ENCODE measurements at regions not wholly inside any gene's neighbourhood (a gene's known extent, or its start where the extent isn't known, plus 50 kb on each side); places are given as distances from the start of the nearest gene placed in this dataset.

GRCh38 chr2:225340923-225341322 is 58.6 kb upstream of the NYAP2 start:
- no peak for DNase-seq

- DNase-seq = no peak
These were observed 62.3 kb upstream of the NYAP2 start for GRCh38 chr2:225337183-225337582.

- no peak for DNase-seq
These were observed 65.0 kb upstream of the NYAP2 start for GRCh38 chr2:225334514-225334913.

- DNase-seq = no peak
These were observed 71.3 kb upstream of the NYAP2 start for GRCh38 chr2:225328192-225328591.

- DNase-seq = no peak
These were observed 72.5 kb upstream of the NYAP2 start for GRCh38 chr2:225326969-225327368.

GRCh38 chr2:225319872-225320271 is 79.6 kb upstream of the NYAP2 start:
- DNase-seq = no peak

GRCh38 chr2:225318440-225318839 is 81.1 kb upstream of the NYAP2 start:
- no peak for DNase-seq

- DNase-seq = no peak
These were observed 82.3 kb upstream of the NYAP2 start for GRCh38 chr2:225317186-225317585.

- DNase-seq = no peak
These were observed 88.8 kb upstream of the NYAP2 start for GRCh38 chr2:225310745-225311144.

GRCh38 chr2:225309516-225309915 is 90.0 kb upstream of the NYAP2 start:
- no peak for DNase-seq

GRCh38 chr2:225296951-225297350 is 102.6 kb upstream of the NYAP2 start:
- DNase-seq = no peak

- DNase-seq = no peak
These were observed 104.4 kb upstream of the NYAP2 start for GRCh38 chr2:225295102-225295501.

- DNase-seq = no peak
These were observed 105.9 kb upstream of the NYAP2 start for GRCh38 chr2:225293638-225294037.

GRCh38 chr2:225290757-225291400 is 108.6 kb upstream of the NYAP2 start:
- no peak for DNase-seq

- no peak for DNase-seq
These were observed 109.9 kb upstream of the NYAP2 start for GRCh38 chr2:225289659-225290058.

- no peak for DNase-seq
These were observed 110.5 kb upstream of the NYAP2 start for GRCh38 chr2:225288986-225289385.

GRCh38 chr2:225282858-225283710 is 116.4 kb upstream of the NYAP2 start:
- DNase-seq = peak in 2 of 56 donors; percentile 0 to 3

GRCh38 chr2:225276207-225276606 is 123.3 kb upstream of the NYAP2 start:
- DNase-seq = no peak

- no peak for DNase-seq
These were observed 124.1 kb upstream of the NYAP2 start for GRCh38 chr2:225275443-225275842.

- no peak for DNase-seq
These were observed 124.8 kb upstream of the NYAP2 start for GRCh38 chr2:225274751-225275150.

- no peak for DNase-seq
These were observed 127.3 kb upstream of the NYAP2 start for GRCh38 chr2:225272173-225272572.

GRCh38 chr2:225270861-225271260 is 128.6 kb upstream of the NYAP2 start:
- peak in 2 of 56 donors; percentile 1 to 7 for DNase-seq

- DNase-seq = no peak
These were observed 129.5 kb upstream of the NYAP2 start for GRCh38 chr2:225270053-225270452.

Measured in nucleus accumbens (tissue), 56 donors.